Neural crest cell (in vitro differentiated cells): ENCODE measurements at regions not wholly inside any gene's neighbourhood (a gene's known extent, or its start where the extent isn't known, plus 50 kb on each side); places are given as distances from the start of the nearest gene placed in this dataset.
"Not testable (repeated sequence)": the region's sequence is repeated elsewhere in the genome, so short reads cannot be mapped to it uniquely, and the experiment has no call there.

Experiments
- DNase-seq: peaks from one replicate; pipeline ENCODE4 v3.0.0; 2021; ENCODE audit warnings: low read depth, mixed read lengths, low spot score
- H3K27ac Mint-ChIP-seq: one replicate; pipeline ENCODE4 v1.8.0; 2021; ENCODE audit warnings: mild to moderate bottlenecking, mixed read lengths; ENCODE audit not compliant: unreplicated experiment
- H3K27me3 Mint-ChIP-seq: 2 replicates; pipeline ENCODE4 v1.8.0; 2021; ENCODE audit warnings: low read depth, mild to moderate bottlenecking, mixed read lengths
- H3K36me3 Mint-ChIP-seq: 2 replicates; pipeline ENCODE4 v1.8.0; 2021; ENCODE audit warnings: low read depth, mild to moderate bottlenecking, mixed read lengths
- H3K4me1 Mint-ChIP-seq: 2 replicates; pipeline ENCODE4 v1.8.0; 2021; ENCODE audit warnings: mixed read lengths
- H3K4me3 Mint-ChIP-seq: one replicate; pipeline ENCODE4 v1.8.0; 2021; ENCODE audit warnings: mild to moderate bottlenecking, mixed read lengths
- H3K9me3 Mint-ChIP-seq: 2 replicates; pipeline ENCODE4 v1.8.0; 2021; ENCODE audit warnings: mixed read lengths
- TF ChIP-seq, protein P1 (sequence below): fragments of 200-600 bp; sonication (generic); conservative IDR thresholded peaks from 2 replicates; pipeline ENCODE4 v1.5.0; 2021; ENCODE audit warnings: antibody characterized with exemption, mild to moderate bottlenecking

DNA sequence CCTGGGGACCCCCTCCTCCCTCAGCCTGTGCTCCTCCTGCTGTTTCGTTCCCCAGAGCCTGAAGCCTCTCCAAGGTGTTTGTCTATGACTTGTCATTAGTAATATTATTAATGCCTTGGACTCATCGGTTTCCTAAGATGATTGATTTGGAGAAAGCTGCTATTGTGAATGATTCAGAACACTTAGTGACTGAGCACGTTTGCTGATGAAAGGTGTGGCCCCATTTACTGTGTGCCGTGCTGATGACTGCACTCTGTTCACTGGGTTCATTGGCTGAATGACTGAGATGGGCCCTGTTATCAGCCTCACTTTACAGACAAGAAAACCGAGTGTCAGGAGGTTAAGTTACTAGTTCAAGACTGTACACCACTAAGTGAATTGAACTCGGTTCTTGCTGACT lies 111.4 kb downstream of the SPP2 start:
- no peaks in the 10 kb centered on the region for H3K36me3 Mint-ChIP-seq

DNA sequence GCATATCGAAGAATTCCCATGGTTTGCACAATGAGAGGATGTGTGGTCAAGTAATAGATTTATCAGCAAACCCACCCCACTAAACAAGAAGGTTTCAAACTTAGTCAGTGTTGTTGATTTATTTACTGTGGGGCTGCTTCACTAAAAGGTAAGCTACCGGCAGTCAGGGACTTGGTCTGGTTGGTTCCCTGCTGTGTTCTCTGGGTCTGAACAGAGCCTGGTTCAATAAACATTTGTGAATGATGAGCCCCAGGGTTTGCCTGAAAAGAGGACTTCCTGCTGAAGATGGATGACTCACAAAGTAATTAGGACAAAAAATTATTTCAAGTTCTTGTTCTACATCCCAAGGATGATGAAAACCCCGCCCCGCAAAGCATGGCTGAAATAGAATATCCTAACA lies 108.3 kb downstream of the SPP2 start:
- Mint-ChIP-seq H3K9me3 (peaks cover 3% of the 10 kb centered on the region), H3K36me3 (no peaks in the 10 kb centered on the region), H3K4me3 (no peak overlapping the region), H3K27me3 (peaks cover 2% of the 10 kb centered on the region), H3K27ac (no peak overlapping the region), H3K4me1 (no peaks in the 10 kb centered on the region)
- TF ChIP-seq, protein P1, sequence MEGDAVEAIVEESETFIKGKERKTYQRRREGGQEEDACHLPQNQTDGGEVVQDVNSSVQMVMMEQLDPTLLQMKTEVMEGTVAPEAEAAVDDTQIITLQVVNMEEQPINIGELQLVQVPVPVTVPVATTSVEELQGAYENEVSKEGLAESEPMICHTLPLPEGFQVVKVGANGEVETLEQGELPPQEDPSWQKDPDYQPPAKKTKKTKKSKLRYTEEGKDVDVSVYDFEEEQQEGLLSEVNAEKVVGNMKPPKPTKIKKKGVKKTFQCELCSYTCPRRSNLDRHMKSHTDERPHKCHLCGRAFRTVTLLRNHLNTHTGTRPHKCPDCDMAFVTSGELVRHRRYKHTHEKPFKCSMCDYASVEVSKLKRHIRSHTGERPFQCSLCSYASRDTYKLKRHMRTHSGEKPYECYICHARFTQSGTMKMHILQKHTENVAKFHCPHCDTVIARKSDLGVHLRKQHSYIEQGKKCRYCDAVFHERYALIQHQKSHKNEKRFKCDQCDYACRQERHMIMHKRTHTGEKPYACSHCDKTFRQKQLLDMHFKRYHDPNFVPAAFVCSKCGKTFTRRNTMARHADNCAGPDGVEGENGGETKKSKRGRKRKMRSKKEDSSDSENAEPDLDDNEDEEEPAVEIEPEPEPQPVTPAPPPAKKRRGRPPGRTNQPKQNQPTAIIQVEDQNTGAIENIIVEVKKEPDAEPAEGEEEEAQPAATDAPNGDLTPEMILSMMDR, result no peak
- no peak for DNase-seq

More for the DNA sequence above, 111.4 kb downstream of the SPP2 start:
- Mint-ChIP-seq H3K27me3 (no peaks in the 10 kb centered on the region), H3K4me3 (no peak overlapping the region), H3K27ac (no peak overlapping the region), H3K9me3 (peaks cover 3% of the 10 kb centered on the region), H3K4me1 (no peaks in the 10 kb centered on the region)
- DNase-seq, result no peak
- TF ChIP-seq, protein P1, result no peak

DNA sequence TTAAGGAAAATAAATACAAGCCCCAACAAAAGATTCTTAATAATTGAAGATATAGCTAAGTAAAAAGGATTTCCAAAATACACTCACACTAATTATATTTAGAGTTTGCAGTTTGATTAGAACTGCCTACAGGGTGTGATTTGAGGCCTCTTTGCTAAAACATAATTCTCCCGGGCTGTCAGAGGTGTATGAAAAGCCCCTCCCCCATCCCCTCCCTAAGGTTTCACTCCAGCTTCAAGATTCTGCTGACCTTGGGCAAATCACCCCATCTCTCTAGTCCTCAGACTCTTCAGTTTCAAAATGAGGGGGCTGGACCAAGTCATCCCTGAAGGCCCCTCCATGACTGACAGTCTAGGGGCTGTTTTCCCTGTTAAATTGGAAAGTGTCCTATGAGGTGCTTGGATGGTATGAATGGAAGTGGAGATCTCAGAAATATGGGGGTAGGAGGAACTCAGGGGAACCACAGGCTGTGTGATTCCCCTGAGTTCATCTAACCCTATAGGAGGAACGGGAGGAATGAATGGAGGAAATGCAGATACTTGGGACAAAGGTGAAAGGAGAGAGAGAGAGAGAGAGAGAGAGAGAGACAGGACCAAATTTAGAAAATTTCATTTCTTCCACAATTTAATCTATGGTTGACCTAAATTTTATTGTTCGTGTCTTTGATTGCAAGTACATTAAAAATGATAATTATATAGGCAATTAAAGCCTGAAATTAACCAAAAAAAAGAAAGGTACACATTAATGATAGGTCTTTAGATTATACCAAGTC lies 107.5 kb downstream of the SPP2 start:
- H3K9me3 Mint-ChIP-seq, result peaks cover 9% of the 10 kb centered on the region
- H3K4me3 Mint-ChIP-seq, result no peak overlapping the region
- DNase-seq, result no peak
- H3K27ac Mint-ChIP-seq, result no peak overlapping the region
- peaks cover 2% of the 10 kb centered on the region for H3K27me3 Mint-ChIP-seq
- peaks cover 5% of the 10 kb centered on the region for H3K4me1 Mint-ChIP-seq
- no peaks in the 10 kb centered on the region for H3K36me3 Mint-ChIP-seq
- TF ChIP-seq, protein P1, result no peak

DNA sequence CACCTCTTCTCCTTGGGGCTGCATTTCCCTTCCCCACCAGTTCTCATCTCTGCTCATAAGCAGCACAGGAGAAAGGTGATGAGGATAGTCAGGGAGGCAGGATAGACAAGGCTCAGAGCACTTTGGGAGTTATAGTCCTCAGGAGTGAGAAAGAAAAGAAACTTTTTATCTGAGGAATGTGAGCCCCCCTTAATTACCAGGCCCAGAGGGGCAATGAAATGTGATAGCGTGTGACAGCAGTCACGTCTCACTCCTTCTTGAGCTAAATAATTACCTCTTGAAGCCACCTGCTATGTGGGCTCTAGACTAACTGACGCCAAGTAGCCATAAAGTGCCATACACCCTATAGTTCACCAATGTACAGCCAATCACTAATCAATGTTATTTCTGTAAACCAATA lies 105.8 kb downstream of the SPP2 start:
- TF ChIP-seq, protein P1, result no peak
- no peak overlapping the region for H3K4me3 Mint-ChIP-seq
- H3K27ac Mint-ChIP-seq, result no peak overlapping the region
- DNase-seq, result no peak
- peaks cover 2% of the 10 kb centered on the region for H3K27me3 Mint-ChIP-seq
- no peaks in the 10 kb centered on the region for H3K36me3 Mint-ChIP-seq
- H3K9me3 Mint-ChIP-seq, result peaks cover 13% of the 10 kb centered on the region
- H3K4me1 Mint-ChIP-seq, result peaks cover 5% of the 10 kb centered on the region

DNA sequence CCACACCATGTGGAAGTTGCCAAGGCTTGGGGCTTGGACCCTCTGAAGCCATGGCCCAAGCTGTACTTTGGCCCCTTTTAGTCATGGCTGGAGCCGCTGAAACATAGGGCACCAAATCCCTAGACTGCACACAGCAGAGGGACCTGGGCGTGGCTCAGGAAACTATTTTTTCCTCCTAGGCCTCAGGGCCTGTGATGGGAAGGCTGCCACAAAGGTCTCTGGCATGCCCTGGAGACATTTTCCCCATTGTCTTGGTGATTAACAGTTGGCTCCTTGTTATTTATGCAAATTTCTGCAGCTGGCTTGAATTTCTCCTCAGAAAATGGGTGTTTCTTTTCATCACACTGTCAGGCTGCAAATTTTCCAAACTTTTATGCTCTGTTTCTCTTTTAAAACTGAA lies 102.3 kb downstream of the SPP2 start:
- not testable (repeated sequence) for H3K36me3 Mint-ChIP-seq, H3K27ac Mint-ChIP-seq, H3K27me3 Mint-ChIP-seq, H3K4me3 Mint-ChIP-seq, H3K4me1 Mint-ChIP-seq, H3K9me3 Mint-ChIP-seq, DNase-seq

DNA sequence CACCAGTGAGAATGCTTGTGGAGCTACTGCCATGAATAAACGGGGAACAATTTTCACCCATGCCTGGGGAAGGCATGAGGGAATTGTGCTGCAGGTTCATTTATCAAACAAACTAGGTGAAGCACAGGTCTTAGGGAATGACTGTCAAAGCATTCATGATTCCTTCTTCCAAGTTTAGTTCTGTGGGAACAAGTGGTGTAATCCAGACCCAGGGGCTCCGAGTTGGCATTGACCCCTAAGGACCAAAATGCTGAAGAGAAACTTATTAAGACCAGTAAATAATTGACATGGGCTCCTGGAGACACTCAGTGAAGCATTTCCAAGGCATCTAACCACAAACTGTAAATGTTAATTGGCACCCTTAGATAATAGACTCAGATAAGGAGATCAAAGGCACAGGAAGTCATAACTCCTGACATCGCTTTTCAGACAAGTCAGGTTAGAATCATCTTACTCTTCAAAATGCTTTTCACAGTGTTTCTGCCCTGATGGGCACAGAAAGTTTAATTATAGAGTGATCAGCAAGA lies 96.9 kb downstream of the SPP2 start:
- Mint-ChIP-seq H3K9me3 (peaks cover 3% of the 10 kb centered on the region), H3K36me3 (no peaks in the 10 kb centered on the region), H3K4me1 (peaks cover 5% of the 10 kb centered on the region), H3K4me3 (no peak overlapping the region), H3K27ac (no peak overlapping the region), H3K27me3 (no peaks in the 10 kb centered on the region)
- no peak for DNase-seq
- TF ChIP-seq, protein P1, result no peak
